ENCODE measurements at regions not wholly inside any gene's neighbourhood (a gene's known extent, or its start where the extent isn't known, plus 50 kb on each side); places are given as distances from the start of the nearest gene placed in this dataset.

- no peak overlapping the region for H3K4me2 ChIP-seq (ENCODE audit: low read length)
- H3K36me3 ChIP-seq (ENCODE audit: insufficient read depth, low read length), result no peaks in the 10 kb centered on the region
- no peak overlapping the region for H3K27ac ChIP-seq (ENCODE audit: low read length)
- H3K27me3 ChIP-seq (ENCODE audit: insufficient read depth, low read depth, low read length), result no peaks in the 10 kb centered on the region
- H3K9me3 ChIP-seq (ENCODE audit: low read length), result peaks cover 4% of the 10 kb centered on the region
- no peak overlapping the region for H2AFZ ChIP-seq (ENCODE audit: low read depth, low read length)
- H3K9ac ChIP-seq (ENCODE audit: low read length), result no peak overlapping the region
- no peaks in the 10 kb centered on the region for H3K79me2 ChIP-seq (replicated peaks; ENCODE audit: insufficient read depth, low read length)
- TF ChIP-seq MXI1 (conservative IDR thresholded peaks at IDR 0.05; ENCODE audit: poor library complexity, severe bottlenecking) (no peak), POLR2AphosphoS5 (IDR thresholded peaks at IDR 0.05) (no peak), EZH2 (IDR thresholded peaks at IDR 0.05; ENCODE audit: borderline replicate concordance, insufficient read depth, low read length, poor library complexity, severe bottlenecking) (no peak), SMC3 (conservative IDR thresholded peaks at IDR 0.05; ENCODE audit: poor library complexity) (no peak), REST (IDR thresholded peaks at IDR 0.05; ENCODE audit: borderline replicate concordance) (no peak), EP300 (conservative IDR thresholded peaks at IDR 0.05; ENCODE audit: poor library complexity, severe bottlenecking) (no peak), CTCF (IDR thresholded peaks at IDR 0.05; ENCODE audit: poor library complexity, severe bottlenecking) (no peak), TAF1 (IDR thresholded peaks at IDR 0.05; ENCODE audit: low read depth) (no peak), RAD21 (conservative IDR thresholded peaks at IDR 0.05) (no peak)
- no peaks in the 10 kb centered on the region for H4K20me1 ChIP-seq (ENCODE audit: insufficient read depth)
- no peak overlapping the region for H3K4me3 ChIP-seq (ENCODE audit: low read length)
- H3K9me2 ChIP-seq (ENCODE audit: insufficient read depth, low read length), result no peaks in the 10 kb centered on the region
- no peaks in the 10 kb centered on the region for H3F3A ChIP-seq (ENCODE audit: insufficient read depth, low read length, poor library complexity, severe bottlenecking)
Measured at GRCh38 chr3:27869152-27869551, 147.0 kb upstream of the EOMES start.

GRCh38 chr3:27877061-27878013, 155.2 kb upstream of the EOMES start:
- Histone ChIP-seq H3K79me2 (replicated peaks; ENCODE audit: insufficient read depth, low read length) (no peaks in the 10 kb centered on the region), H3K9me2 (ENCODE audit: insufficient read depth, low read length) (no peaks in the 10 kb centered on the region), H3K27ac (ENCODE audit: low read length) (no peak overlapping the region), H3K4me2 (ENCODE audit: low read length) (no peak overlapping the region), H3F3A (ENCODE audit: insufficient read depth, low read length, poor library complexity, severe bottlenecking) (no peaks in the 10 kb centered on the region), H3K27me3 (ENCODE audit: insufficient read depth, low read depth, low read length) (no peaks in the 10 kb centered on the region), H3K9ac (ENCODE audit: low read length) (no peak overlapping the region), H3K4me3 (ENCODE audit: low read length) (no peak overlapping the region), H3K9me3 (ENCODE audit: low read length) (no peaks in the 10 kb centered on the region), H4K20me1 (ENCODE audit: insufficient read depth) (no peaks in the 10 kb centered on the region), H3K36me3 (ENCODE audit: insufficient read depth, low read length) (no peaks in the 10 kb centered on the region), H2AFZ (ENCODE audit: low read depth, low read length) (no peak overlapping the region)
- TF ChIP-seq EZH2 (IDR thresholded peaks at IDR 0.05; ENCODE audit: borderline replicate concordance, insufficient read depth, low read length, poor library complexity, severe bottlenecking), result no peak
- TF ChIP-seq EP300 (conservative IDR thresholded peaks at IDR 0.05; ENCODE audit: poor library complexity, severe bottlenecking), result no peak
- TF ChIP-seq REST (IDR thresholded peaks at IDR 0.05; ENCODE audit: borderline replicate concordance), result no peak
- TF ChIP-seq MXI1 (conservative IDR thresholded peaks at IDR 0.05; ENCODE audit: poor library complexity, severe bottlenecking), result no peak
- TF ChIP-seq SMC3 (conservative IDR thresholded peaks at IDR 0.05; ENCODE audit: poor library complexity), result no peak
- TF ChIP-seq TAF1 (IDR thresholded peaks at IDR 0.05; ENCODE audit: low read depth), result no peak
- no peak for TF ChIP-seq CTCF (IDR thresholded peaks at IDR 0.05; ENCODE audit: poor library complexity, severe bottlenecking)
- TF ChIP-seq POLR2AphosphoS5 (IDR thresholded peaks at IDR 0.05), result no peak
- TF ChIP-seq RAD21 (conservative IDR thresholded peaks at IDR 0.05), result no peak
